Ovary (tissue), 3 donors: ENCODE measurements at regions not wholly inside any gene's neighbourhood (a gene's known extent, or its start where the extent isn't known, plus 50 kb on each side); places are given as distances from the start of the nearest gene placed in this dataset.

Experiments used
- EP300 ChIP-seq: sonication (generic); formaldehyde crosslinking; IDR thresholded peaks from one replicate; pipeline ENCODE4 v1.6.1; 2017; ENCODE audit warnings: antibody characterized with exemption
- TF ChIP-seq, protein P1 (sequence below), 3 donors: fragments of 450-650 bp in 2 of 3; fragments of 200-600 bp in 1 of 3; IDR thresholded peaks; one replicate each; pipeline versions ENCODE4 v1.5.1 to v1.8.0; 2016 to 2022; ENCODE audit warnings: antibody characterized with exemption in 3 of 3, mild to moderate bottlenecking in 1 of 3
- donor health status: DM: no; HTN: no; CAD: no.

DNA sequence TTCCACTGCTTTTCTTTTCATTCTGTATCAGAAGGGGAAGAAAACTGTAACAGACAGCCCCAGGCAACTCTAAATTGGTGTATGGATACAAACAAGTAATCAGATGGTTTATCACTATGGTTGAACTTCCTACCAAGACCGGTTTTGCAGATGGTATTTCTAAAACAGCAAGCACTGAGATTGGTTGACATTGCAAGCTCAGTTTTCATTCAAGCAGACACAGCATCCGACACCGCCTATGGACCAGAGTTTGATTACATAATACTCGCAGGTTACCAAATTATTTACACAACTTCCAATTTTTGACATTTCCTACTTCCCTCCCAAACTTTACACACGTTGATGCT lies 209.9 kb downstream of the ALDH8A1 start:
- TF ChIP-seq, protein P1, sequence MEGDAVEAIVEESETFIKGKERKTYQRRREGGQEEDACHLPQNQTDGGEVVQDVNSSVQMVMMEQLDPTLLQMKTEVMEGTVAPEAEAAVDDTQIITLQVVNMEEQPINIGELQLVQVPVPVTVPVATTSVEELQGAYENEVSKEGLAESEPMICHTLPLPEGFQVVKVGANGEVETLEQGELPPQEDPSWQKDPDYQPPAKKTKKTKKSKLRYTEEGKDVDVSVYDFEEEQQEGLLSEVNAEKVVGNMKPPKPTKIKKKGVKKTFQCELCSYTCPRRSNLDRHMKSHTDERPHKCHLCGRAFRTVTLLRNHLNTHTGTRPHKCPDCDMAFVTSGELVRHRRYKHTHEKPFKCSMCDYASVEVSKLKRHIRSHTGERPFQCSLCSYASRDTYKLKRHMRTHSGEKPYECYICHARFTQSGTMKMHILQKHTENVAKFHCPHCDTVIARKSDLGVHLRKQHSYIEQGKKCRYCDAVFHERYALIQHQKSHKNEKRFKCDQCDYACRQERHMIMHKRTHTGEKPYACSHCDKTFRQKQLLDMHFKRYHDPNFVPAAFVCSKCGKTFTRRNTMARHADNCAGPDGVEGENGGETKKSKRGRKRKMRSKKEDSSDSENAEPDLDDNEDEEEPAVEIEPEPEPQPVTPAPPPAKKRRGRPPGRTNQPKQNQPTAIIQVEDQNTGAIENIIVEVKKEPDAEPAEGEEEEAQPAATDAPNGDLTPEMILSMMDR (IDR thresholded peaks at IDR 0.05), result no peak
- TF ChIP-seq EP300, result no peak
